GM19455 (cell line): ENCODE measurements at regions not wholly inside any gene's neighbourhood (a gene's known extent, or its start where the extent isn't known, plus 50 kb on each side); places are given as distances from the start of the nearest gene placed in this dataset.

Experiments used
- ATAC-seq: cut with Tn5 transposase; IDR thresholded peaks from one replicate; pipeline ENCODE4 v1.9.1; 2021; ENCODE audit not compliant: unreplicated experiment

- ATAC-seq: no peak
These were observed 148.2 kb upstream of the MOCS1 start for GRCh38 chr6:40082278-40083043.

DNA sequence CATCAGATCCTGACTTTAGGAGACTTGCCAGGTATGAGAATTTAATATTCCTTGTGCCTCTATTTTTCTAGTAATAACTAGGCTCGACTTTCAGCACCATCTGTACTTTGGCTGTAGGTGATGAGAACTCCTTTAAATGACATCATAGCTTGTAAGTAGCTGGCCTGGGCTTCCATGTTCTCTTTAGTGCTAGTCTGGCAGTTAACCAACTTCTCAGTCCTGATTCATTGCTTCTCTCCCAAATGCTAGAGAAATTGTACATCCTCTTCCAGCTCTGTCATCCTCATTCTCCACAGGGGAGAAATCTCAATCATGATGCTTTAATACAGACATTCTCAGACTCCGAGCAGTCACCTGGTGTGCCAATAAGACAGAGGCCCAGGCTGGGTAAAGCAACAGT lies 143.5 kb upstream of the MOCS1 start:
- no peak for ATAC-seq

DNA sequence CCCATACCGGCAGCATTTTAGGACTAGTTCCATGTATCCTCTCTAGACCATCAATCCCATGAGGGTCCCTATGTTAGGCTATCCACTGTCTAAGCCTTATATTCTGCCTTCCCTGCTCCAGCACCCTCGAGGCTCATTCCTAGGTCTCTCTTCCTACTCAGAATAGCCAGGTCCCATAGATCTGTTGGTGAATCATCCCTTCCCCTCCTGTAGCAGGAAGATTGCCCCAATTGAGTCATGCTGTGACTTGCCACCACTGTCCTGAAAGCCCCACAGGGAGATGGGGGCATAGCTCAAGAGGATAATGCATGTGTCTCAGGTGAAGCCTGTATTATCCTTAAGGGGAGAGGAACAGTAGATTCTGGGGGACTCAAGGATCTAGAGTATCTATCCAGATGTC lies 143.1 kb upstream of the MOCS1 start:
- no peak for ATAC-seq

GRCh38 chr6:40075056-40075590 lies 140.9 kb upstream of the MOCS1 start:
- ATAC-seq: no peak

- ATAC-seq: no peak
These were observed 140.2 kb upstream of the MOCS1 start for GRCh38 chr6:40074306-40075055.

GRCh38 chr6:40066372-40066771 lies 132.1 kb upstream of the MOCS1 start:
- no peak for ATAC-seq

GRCh38 chr6:40056865-40057264 lies 122.6 kb upstream of the MOCS1 start:
- ATAC-seq: no peak

DNA sequence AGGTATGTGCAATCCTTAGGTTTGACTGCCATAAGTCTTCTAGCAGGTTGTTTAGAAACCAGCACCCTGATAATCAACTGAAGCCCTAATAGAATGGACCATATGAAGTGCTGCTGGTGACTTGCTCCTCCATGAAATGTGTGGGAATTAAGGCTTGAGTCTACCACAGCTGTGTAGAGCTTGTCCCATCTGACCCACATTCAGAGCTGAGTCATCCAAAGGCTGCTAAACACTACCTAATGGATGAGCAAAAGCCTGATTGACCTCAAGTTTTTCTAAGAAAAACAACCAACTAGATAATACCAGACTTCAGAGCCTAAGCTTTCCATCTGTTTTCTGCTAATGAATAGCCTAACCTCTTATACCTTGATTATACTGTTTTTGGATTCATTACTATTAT lies 120.3 kb upstream of the MOCS1 start:
- no peak for ATAC-seq

GRCh38 chr6:40054186-40054585 lies 119.9 kb upstream of the MOCS1 start:
- ATAC-seq: no peak

DNA sequence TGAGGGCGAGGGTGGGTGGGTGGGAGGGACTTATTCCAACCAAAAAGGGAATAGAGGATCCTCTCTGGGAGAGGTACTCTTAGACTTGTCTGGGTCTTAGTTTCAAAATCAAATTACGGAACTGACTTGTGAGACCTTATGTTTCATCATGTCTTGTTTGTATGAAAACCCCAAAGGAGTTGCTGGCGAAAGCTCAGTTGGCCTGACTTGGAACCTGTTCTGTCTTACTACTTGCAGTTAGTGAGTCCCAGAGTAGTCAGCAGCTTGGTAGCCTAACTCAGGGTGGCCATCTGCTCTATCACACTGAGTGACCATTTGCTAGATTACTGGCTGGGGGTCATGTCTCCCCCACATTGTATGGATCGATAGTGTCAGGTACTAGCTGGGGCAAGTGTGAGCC lies 114.9 kb upstream of the MOCS1 start:
- ATAC-seq: no peak

- no peak for ATAC-seq
These were observed 109.9 kb upstream of the MOCS1 start for GRCh38 chr6:40044196-40044595.

DNA sequence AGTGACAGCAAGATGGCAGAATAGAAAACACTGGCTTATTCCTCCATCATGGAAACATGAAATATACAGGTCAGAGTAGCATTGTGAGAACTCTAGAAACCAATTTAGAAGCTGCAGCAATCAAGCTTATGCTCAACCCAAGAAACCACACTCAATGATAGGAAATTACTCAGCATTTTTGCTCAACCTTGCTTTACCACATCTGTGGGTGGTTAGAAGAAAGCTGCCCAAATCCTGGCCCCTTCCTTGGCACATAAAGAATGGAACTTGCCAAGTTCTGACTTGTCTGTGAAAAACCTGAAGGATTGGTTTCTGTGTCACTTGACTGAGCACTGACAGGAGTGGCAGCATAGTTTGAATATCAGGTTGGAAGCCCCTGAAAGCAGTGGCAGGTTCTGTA lies 108.0 kb upstream of the MOCS1 start:
- no peak for ATAC-seq

DNA sequence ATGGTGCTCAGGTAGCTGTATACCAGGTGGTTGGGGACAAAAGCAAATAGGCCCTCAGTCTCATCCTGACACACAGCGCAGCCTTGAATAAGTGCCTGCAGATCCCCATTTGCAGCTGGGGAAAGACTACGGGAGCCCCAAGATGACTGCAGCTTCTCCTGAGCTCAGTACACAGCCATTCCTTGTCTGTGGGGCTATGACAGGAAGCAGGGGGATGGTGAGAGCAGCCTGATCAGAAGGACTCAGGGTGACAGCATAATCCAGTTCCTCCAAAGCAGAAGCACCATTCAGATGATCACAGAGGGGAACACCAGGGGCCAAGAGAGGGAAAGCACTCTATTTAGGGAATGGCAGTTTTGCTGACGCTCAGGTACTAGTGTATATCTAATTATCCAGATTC lies 104.8 kb upstream of the MOCS1 start:
- ATAC-seq: no peak

- no peak for ATAC-seq
These were observed 104.4 kb upstream of the MOCS1 start for GRCh38 chr6:40038626-40039025.

DNA sequence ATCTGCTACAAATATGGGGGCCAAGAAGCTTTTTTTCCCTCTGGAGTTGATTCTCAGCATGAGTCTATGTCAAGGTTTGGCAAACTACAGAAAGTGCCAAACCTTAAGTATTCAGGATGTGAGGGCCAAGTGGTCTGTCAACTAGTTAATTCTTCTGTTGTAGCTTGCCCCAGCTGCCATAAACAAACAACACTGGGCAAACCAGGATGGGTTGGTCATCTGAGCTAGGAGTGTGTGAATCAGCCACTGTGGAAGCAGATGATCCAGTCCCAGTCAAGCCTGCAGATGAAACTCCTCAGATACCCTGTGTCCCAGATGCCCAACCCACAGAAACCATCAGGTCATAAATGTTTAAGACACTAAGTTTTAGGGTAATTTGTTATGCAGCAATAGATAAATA lies 103.0 kb upstream of the MOCS1 start:
- ATAC-seq: no peak

DNA sequence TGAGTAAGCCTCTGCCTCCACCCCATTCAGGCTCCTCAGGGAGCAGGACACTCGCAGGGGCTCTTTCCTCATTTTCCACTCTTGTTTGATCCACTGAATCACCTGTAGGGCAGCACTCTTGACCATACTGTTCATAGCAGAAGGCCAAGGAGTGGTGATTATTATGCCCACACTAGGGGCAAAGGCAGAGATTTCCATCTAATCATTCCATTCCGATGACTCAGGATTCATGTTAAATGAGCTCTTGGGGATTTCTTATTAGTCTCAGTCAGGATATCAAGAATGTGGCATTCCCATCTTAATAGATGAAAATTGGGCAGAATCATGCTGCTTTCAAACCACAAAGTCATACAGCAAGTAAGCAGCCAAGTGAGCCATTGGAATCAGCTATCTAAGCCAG lies 101.9 kb upstream of the MOCS1 start:
- no peak for ATAC-seq

GRCh38 chr6:40028449-40028848 lies 94.2 kb upstream of the MOCS1 start:
- ATAC-seq: no peak

- no peak for ATAC-seq
These were observed 88.6 kb upstream of the MOCS1 start for GRCh38 chr6:40022867-40023266.

DNA sequence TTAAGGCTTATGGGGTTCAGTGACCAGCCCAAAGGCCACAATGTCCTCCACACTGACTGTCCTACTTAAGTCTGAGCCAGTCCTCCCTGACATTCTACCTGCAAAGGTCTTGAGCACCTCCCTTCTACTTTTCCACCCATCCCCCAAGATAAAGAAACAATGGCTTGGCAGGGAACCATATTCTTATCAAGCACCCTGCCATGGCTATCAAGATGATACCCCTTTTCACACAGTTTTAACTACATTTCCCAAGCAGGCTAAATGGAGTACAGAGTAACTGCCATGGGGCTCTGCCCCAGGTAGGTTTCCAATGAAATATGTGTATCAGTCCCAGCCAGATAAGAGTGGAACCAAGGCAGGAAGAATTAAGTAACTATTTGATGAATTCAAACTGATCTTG lies 85.9 kb upstream of the MOCS1 start:
- no peak for ATAC-seq

DNA sequence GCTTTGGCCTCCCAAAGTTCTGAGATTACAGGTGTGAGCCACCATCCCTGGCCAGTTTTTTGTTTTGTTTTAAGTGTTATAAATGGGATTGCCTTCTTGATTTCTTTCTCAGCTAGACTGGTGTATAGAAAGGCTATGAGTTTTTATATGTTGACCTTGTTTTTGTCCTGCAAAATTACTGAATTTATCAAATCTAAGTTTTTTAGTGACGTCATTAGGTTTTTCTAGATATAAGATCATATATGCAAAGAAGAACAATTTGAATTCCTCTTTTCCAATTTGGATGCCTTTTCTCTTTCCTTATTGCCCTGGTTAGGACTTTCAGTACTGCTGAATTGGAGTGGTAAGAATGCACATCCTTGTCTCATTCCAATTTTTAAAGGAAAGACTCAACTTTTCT lies 81.3 kb upstream of the MOCS1 start:
- no peak for ATAC-seq

DNA sequence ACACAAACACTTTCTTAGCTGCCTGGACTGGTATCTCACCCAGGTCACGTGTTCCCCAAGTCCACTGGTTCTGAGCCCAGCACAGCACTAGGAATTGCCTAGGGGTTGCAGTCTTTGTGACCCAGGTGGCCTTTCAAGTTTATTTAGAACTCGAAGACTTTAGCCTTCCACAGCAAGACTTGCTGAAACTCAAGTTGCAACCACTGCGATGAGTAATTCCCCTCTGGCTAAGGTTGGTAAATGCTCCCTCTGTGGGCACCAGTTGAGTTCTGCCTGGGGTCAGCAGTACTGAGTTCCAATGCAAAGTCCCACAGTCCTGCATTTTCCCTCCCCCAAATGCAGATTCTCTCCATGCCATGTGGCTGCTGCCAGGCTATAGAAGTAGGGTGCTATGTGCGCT lies 77.6 kb upstream of the MOCS1 start:
- ATAC-seq: no peak

- no peak for ATAC-seq
These were observed 66.8 kb upstream of the MOCS1 start for GRCh38 chr6:40000964-40001515.
